GM12878 (cell line): ENCODE measurements at regions not wholly inside any gene's neighbourhood (a gene's known extent, or its start where the extent isn't known, plus 50 kb on each side); places are given as distances from the start of the nearest gene placed in this dataset.

Experiments used
- ATAC-seq: fragments of 200-7000 bp; cut with Tn5 transposase; 3 replicates; pipeline ENCODE4 v1.9.1; 2020; ENCODE audit warnings: mild to moderate bottlenecking, moderate library complexity
- BruUV-seq: library from RNA; stranded (reverse); fragments of 400-500 nt; replicated peaks from 2 replicates; lab custom pipeline; 2021; lab: Mats Ljungman, UMichigan
- CTCF ChIA-PET: fragments of 300-600 bp; sonication (Branson Sonifier 250); formaldehyde crosslinking; extraction: SDS; loops from one replicate; lab custom pipeline; 2021; ENCODE audit warnings: inconsistent platforms; lab: Yijun Ruan, JAX
- POLR2A ChIA-PET: fragments of 350-600 bp; formaldehyde crosslinking; extraction: SDS; loops from one replicate; lab custom pipeline; 2021; ENCODE audit warnings: inconsistent platforms; lab: Charles Lee
- RAD21 ChIA-PET: fragments of 300-600 bp; sonication (Branson Sonifier 250); formaldehyde crosslinking; loops from one replicate; lab custom pipeline; 2023; ENCODE audit warnings: antibody characterized with exemption; ENCODE audit not compliant: unreplicated experiment; lab: Charles Lee
- SMC1A ChIA-PET: fragments of 300-600 bp; sonication (Branson Sonifier 250); formaldehyde crosslinking; loops from one replicate; lab custom pipeline; 2023; ENCODE audit not compliant: unreplicated experiment, uncharacterized antibody; lab: Charles Lee
- DNase-seq: peaks from one replicate; pipeline ENCODE4 v3.0.0-alpha.2; 2011; ENCODE audit warnings: low read depth, low spot score
- FAIRE-seq: peaks from 3 replicates; lab custom pipeline; 2011; peaks lifted over from hg19 to GRCh38; lab: Jason Lieb, UNC
- H2AFZ ChIP-seq: 2 replicates; pipeline ENCODE4 v1.6.0; 2011; ENCODE audit warnings: low read depth, low read length, control low read depth; ENCODE audit not compliant: control insufficient read depth
- H3K27ac ChIP-seq: 2 replicates; pipeline ENCODE4 v1.5.1; 2011; ENCODE audit warnings: control low read depth; ENCODE audit not compliant: control insufficient read depth, insufficient read depth
- H3K27me3 ChIP-seq, 2 experiments: replicated peaks in 1 of 2; 2 replicates each; pipeline versions ENCODE4 v1.6.0 to v1.6.1; 2011; ENCODE audit warnings: low read length in 1 of 2; ENCODE audit not compliant: control insufficient read depth in 2 of 2, insufficient read depth in 2 of 2
- H3K36me3 ChIP-seq, 2 experiments: 2 replicates each; pipeline ENCODE4 v1.5.1; 2011; ENCODE audit warnings: low read length in 1 of 2; ENCODE audit not compliant: control insufficient read depth in 2 of 2, insufficient read depth in 2 of 2
- H3K4me1 ChIP-seq: 2 replicates; pipeline ENCODE4 v1.6.1; 2011; ENCODE audit warnings: mild to moderate bottlenecking, low read length, moderate library complexity, mixed read lengths; ENCODE audit not compliant: control insufficient read depth, insufficient read depth
- H3K4me2 ChIP-seq: 2 replicates; pipeline ENCODE4 v1.6.0; 2011; ENCODE audit warnings: control low read depth; ENCODE audit not compliant: control insufficient read depth, insufficient read depth
- H3K4me3 ChIP-seq: fragments of 200-600 bp; sonication (generic); 2 replicates; pipeline ENCODE4 v1.5.1; 2016
- H3K79me2 ChIP-seq: 2 replicates; pipeline ENCODE4 v1.6.0; 2011; ENCODE audit warnings: low read length; ENCODE audit not compliant: control insufficient read depth, insufficient read depth
- H3K9ac ChIP-seq: 2 replicates; pipeline ENCODE4 v1.8.0; 2011; ENCODE audit warnings: low read length, control low read depth, mixed read lengths; ENCODE audit not compliant: control insufficient read depth, insufficient read depth
- H3K9me3 ChIP-seq: replicated peaks from 3 replicates; pipeline ENCODE4 v1.5.1; 2011; ENCODE audit warnings: mild to moderate bottlenecking, low read length; ENCODE audit not compliant: control insufficient read depth, insufficient read depth
- H4K20me1 ChIP-seq: 2 replicates; pipeline ENCODE4 v1.6.0; 2011; ENCODE audit not compliant: control insufficient read depth, insufficient read depth
- IRF3 ChIP-seq: fragments of 450-650 bp; IDR thresholded peaks from 2 replicates; pipeline ENCODE4 v1.6.1; 2014; ENCODE audit warnings: mild to moderate bottlenecking
- KAT2A ChIP-seq: conservative IDR thresholded peaks from 2 replicates; pipeline ENCODE4 v1.6.1; 2011; ENCODE audit warnings: low read depth, low read length; ENCODE audit not compliant: control insufficient read depth
- PAX8 ChIP-seq: fragments of 450-650 bp; IDR thresholded peaks from 2 replicates; pipeline ENCODE4 v1.6.1; 2017; ENCODE audit warnings: mild to moderate bottlenecking, moderate library complexity
- POLR2AphosphoS5 ChIP-seq: IDR thresholded peaks from 2 replicates; pipeline ENCODE4 v1.6.1; 2011; ENCODE audit warnings: mild to moderate bottlenecking, low read length, inconsistent platforms
- SRF ChIP-seq, 2 experiments: IDR thresholded peaks; 2 replicates each; pipeline ENCODE4 v1.6.1; 2011; ENCODE audit warnings: low read depth in 2 of 2, low read length in 2 of 2, mild to moderate bottlenecking in 1 of 2, moderate library complexity in 1 of 2
- ZNF217 ChIP-seq: fragments of 450-650 bp; IDR thresholded peaks from 2 replicates; pipeline ENCODE4 v1.6.1; 2017; ENCODE audit warnings: antibody characterized with exemption, mild to moderate bottlenecking
- ZNF24 ChIP-seq: fragments of 450-650 bp; IDR thresholded peaks from 2 replicates; pipeline ENCODE4 v1.6.1; 2017; ENCODE audit warnings: antibody characterized with exemption, mild to moderate bottlenecking
- WGBS: methylation state at CpG from one replicate; pipeline ENCODE4 v1.1.6; 2016; ENCODE audit warnings: low lambda C conversion rate; ENCODE audit not compliant: insufficient replicate concordance, insufficient coverage; ENCODE audit errors: missing lambda C conversion rate; 5-methylcytosine and 5-hydroxymethylcytosine counted together
- in situ Hi-C: fragments of 300-500 bp; cut with MboI; formaldehyde crosslinking; loops from 9 replicates; pipeline ENCODE4 v1.14.3; 2018; ENCODE audit warnings: mixed read lengths
- intact Hi-C: fragments of 100-400 bp; cut with micrococcal nuclease; formaldehyde crosslinking; loops from one replicate; pipeline ENCODE4 v1.14.2; 2022; ENCODE audit not compliant: unreplicated experiment

GRCh38 chr6:21801446-21802174 lies 208.1 kb downstream of the SOX4 start (continued):
- TF ChIP-seq ZNF24: no peak
- TF ChIP-seq SRF (IDR thresholded peaks at IDR 0.05; ENCODE audit: low read depth in 2 of 2, low read length in 2 of 2): no peak
- no peak for TF ChIP-seq KAT2A
- TF ChIP-seq POLR2AphosphoS5: no peak
- TF ChIP-seq ZNF217: no peak
- TF ChIP-seq, all 136 proteins: peak for 0

GRCh38 chr6:21802175-21802822 lies 208.7 kb downstream of the SOX4 start:
- CTCF ChIA-PET: no interaction called here
- Histone ChIP-seq H3K27ac (no peak overlapping the region), H3K9me3 (no peaks in the 10 kb centered on the region), H3K36me3 (no peaks in the 10 kb centered on the region), H3K9ac (no peak overlapping the region), H3K27me3 (no peaks in the 10 kb centered on the region), H2AFZ (no peak overlapping the region), H3K79me2 (no peaks in the 10 kb centered on the region), H4K20me1 (no peaks in the 10 kb centered on the region), H3K4me2 (no peak overlapping the region), H3K4me1 (no peaks in the 10 kb centered on the region), H3K4me3 (no peak overlapping the region)
- intact Hi-C loops: no loop called here
- 50% methylated on average over 2 of the region's 2 CpGs for WGBS
- FAIRE-seq (no peak), DNase-seq (no peak), ATAC-seq (no peak)
- RAD21 ChIA-PET: interaction anchor here (0.5 kb wide), 1 partner anchor 133 kb away, joined by 4 read pairs; no protein-coding TSS in a partner anchor
- POLR2A ChIA-PET: no interaction called here
- SMC1A ChIA-PET: interaction anchor here (0.6 to 1.4 kb wide), 2 partner anchors 20 to 21 kb away, joined by 3 to 4 read pairs; no protein-coding TSS in a partner anchor
- TF ChIP-seq PAX8 (no peak), IRF3 (no peak)
- in situ Hi-C loops: no loop called here
- BruUV-seq: no TSS peak
